ENCODE measurements at regions not wholly inside any gene's neighbourhood (a gene's known extent, or its start where the extent isn't known, plus 50 kb on each side); places are given as distances from the start of the nearest gene placed in this dataset.

GRCh38 chr7:68537051-68537773 lies 1061.1 kb upstream of the AUTS2 start:
- no peak for TF ChIP-seq CTCF (IDR thresholded peaks at IDR 0.05; ENCODE audit: insufficient read depth, low read length, poor library complexity, severe bottlenecking)
- no peaks in the 10 kb centered on the region for H3K27me3 ChIP-seq (ENCODE audit: control insufficient read depth, insufficient read depth, low read length)
- no peak overlapping the region for H3K4me3 ChIP-seq (ENCODE audit: low read depth, low read length)
- no peak for DNase-seq (ENCODE audit: low read depth)
- H3K36me3 ChIP-seq (ENCODE audit: control insufficient read depth, insufficient read depth, low read length): no peaks in the 10 kb centered on the region

- no peak for TF ChIP-seq CTCF (IDR thresholded peaks at IDR 0.05; ENCODE audit: insufficient read depth, low read length, poor library complexity, severe bottlenecking)
- Histone ChIP-seq H3K4me3 (ENCODE audit: low read depth, low read length) (no peak overlapping the region), H3K27me3 (ENCODE audit: control insufficient read depth, insufficient read depth, low read length) (no peaks in the 10 kb centered on the region), H3K36me3 (ENCODE audit: control insufficient read depth, insufficient read depth, low read length) (no peaks in the 10 kb centered on the region)
- no peak for DNase-seq (ENCODE audit: low read depth)
Observed at GRCh38 chr7:68537774-68538071, 1060.6 kb upstream of the AUTS2 start.

GRCh38 chr7:68542831-68543230 lies 1055.4 kb upstream of the AUTS2 start:
- DNase-seq (ENCODE audit: low read depth): no peak
- no peaks in the 10 kb centered on the region for H3K36me3 ChIP-seq (ENCODE audit: control insufficient read depth, insufficient read depth, low read length)

GRCh38 chr7:68544851-68545250 lies 1053.4 kb upstream of the AUTS2 start:
- TF ChIP-seq CTCF (IDR thresholded peaks at IDR 0.05; ENCODE audit: insufficient read depth, low read length, poor library complexity, severe bottlenecking): no peak
- no peak for DNase-seq (ENCODE audit: low read depth)
- no peaks in the 10 kb centered on the region for H3K27me3 ChIP-seq (ENCODE audit: control insufficient read depth, insufficient read depth, low read length)
- no peaks in the 10 kb centered on the region for H3K36me3 ChIP-seq (ENCODE audit: control insufficient read depth, insufficient read depth, low read length)
- H3K4me3 ChIP-seq (ENCODE audit: low read depth, low read length): no peak overlapping the region

More at GRCh38 chr7:68542831-68543230, 1055.4 kb upstream of the AUTS2 start:
- no peak for TF ChIP-seq CTCF (IDR thresholded peaks at IDR 0.05; ENCODE audit: insufficient read depth, low read length, poor library complexity, severe bottlenecking)
- H3K4me3 ChIP-seq (ENCODE audit: low read depth, low read length): no peak overlapping the region
- H3K27me3 ChIP-seq (ENCODE audit: control insufficient read depth, insufficient read depth, low read length): no peaks in the 10 kb centered on the region

- Histone ChIP-seq H3K4me3 (ENCODE audit: low read depth, low read length) (no peak overlapping the region), H3K27me3 (ENCODE audit: control insufficient read depth, insufficient read depth, low read length) (no peaks in the 10 kb centered on the region), H3K36me3 (ENCODE audit: control insufficient read depth, insufficient read depth, low read length) (no peaks in the 10 kb centered on the region)
- TF ChIP-seq CTCF (IDR thresholded peaks at IDR 0.05; ENCODE audit: insufficient read depth, low read length, poor library complexity, severe bottlenecking): no peak
- no peak for DNase-seq (ENCODE audit: low read depth)
Observed at GRCh38 chr7:68547181-68547580, 1051.1 kb upstream of the AUTS2 start.

GRCh38 chr7:68547799-68548198 lies 1050.5 kb upstream of the AUTS2 start:
- Histone ChIP-seq H3K36me3 (ENCODE audit: control insufficient read depth, insufficient read depth, low read length) (no peaks in the 10 kb centered on the region), H3K4me3 (ENCODE audit: low read depth, low read length) (no peak overlapping the region), H3K27me3 (ENCODE audit: control insufficient read depth, insufficient read depth, low read length) (no peaks in the 10 kb centered on the region)
- no peak for TF ChIP-seq CTCF (IDR thresholded peaks at IDR 0.05; ENCODE audit: insufficient read depth, low read length, poor library complexity, severe bottlenecking)
- DNase-seq (ENCODE audit: low read depth): no peak
